ENCODE measurements at regions not wholly inside any gene's neighbourhood (a gene's known extent, or its start where the extent isn't known, plus 50 kb on each side); places are given as distances from the start of the nearest gene placed in this dataset.

- TF ChIP-seq, protein P1, sequence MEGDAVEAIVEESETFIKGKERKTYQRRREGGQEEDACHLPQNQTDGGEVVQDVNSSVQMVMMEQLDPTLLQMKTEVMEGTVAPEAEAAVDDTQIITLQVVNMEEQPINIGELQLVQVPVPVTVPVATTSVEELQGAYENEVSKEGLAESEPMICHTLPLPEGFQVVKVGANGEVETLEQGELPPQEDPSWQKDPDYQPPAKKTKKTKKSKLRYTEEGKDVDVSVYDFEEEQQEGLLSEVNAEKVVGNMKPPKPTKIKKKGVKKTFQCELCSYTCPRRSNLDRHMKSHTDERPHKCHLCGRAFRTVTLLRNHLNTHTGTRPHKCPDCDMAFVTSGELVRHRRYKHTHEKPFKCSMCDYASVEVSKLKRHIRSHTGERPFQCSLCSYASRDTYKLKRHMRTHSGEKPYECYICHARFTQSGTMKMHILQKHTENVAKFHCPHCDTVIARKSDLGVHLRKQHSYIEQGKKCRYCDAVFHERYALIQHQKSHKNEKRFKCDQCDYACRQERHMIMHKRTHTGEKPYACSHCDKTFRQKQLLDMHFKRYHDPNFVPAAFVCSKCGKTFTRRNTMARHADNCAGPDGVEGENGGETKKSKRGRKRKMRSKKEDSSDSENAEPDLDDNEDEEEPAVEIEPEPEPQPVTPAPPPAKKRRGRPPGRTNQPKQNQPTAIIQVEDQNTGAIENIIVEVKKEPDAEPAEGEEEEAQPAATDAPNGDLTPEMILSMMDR (IDR thresholded peaks at IDR 0.05) = no peak
- no peak for TF ChIP-seq POLR2A (IDR thresholded peaks at IDR 0.05)
Measured at GRCh38 chr2:64844087-64844486, 145.1 kb upstream of the SLC1A4 start.
